NCI-H2227 treated with DMSO at 0.1 percent for 48 hours (cell line): ENCODE measurements at regions not wholly inside any gene's neighbourhood (a gene's known extent, or its start where the extent isn't known, plus 50 kb on each side); places are given as distances from the start of the nearest gene placed in this dataset.

Source experiments
- DNase-seq: peaks from one replicate; lab custom pipeline; 2025; lab: John Stamatoyannopoulos, UW

- no peak for DNase-seq
Measured at GRCh38 chr4:135319685-135320084, 1118.1 kb upstream of the PABPC4L start.

DNA sequence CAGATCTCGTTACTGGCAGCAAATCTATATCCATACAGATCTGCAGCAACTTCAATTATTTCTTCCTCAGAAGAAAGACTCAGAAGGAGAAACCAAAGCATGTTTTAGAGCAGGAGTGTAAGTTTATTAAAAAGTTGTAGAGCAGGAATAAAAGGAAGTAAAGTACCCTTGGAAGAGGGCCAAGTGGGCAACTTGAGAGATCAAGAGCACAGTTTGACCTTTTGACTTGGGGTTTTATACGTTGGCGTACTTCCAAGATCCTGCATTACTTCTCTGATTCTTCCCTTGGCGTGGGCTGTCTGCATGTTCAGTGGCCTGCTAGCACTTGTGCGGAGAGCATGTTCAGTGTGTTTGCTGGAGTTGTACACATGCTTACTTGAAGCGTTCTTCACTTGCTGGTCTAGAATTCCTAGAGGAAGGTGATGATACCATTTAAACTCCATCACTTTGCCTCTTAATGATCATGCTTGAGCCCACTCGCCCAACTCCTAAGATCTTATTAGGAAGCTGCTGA lies 1114.7 kb upstream of the PABPC4L start:
- no peak for DNase-seq

DNA sequence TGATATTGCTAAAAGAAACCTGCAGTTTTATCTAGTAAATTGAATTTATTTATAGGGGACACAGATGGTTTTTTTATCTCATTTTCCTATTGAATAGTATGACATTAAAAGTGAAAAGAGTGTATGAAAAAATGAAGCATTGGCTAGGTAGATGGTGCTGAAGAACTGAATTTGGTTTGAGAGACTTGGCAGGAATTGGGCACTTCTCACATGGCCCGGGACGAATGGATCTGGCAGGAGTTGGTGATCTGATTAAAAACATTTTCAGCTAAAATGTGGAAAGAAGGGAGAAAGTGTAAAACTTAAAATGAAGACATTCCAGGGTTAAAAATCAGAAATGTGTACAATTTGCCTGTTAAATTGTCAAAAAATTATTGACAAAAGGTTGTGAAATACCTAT lies 1088.5 kb upstream of the PABPC4L start:
- DNase-seq = no peak

- no peak for DNase-seq
Measured at GRCh38 chr4:135283934-135284333, 1082.3 kb upstream of the PABPC4L start.

DNA sequence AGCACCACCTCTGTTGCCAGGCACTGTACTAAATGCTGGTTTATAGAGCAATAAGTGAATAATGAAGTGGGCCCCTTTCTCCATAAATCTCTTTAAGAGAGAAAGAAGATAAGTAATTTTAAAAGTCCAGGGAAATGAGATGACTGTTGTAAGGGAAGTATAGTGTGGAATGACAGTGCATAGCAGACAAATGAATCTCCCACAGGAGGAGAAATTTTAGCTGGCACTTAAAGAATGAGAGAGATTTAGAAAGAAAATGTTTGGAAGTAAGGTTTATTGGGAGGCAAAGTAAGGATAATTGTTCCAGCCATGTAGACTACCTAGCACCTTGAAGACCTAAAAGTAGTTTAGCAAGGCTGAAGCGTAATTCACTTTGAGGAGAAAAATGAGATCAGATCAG lies 1081.1 kb upstream of the PABPC4L start:
- no peak for DNase-seq

DNA sequence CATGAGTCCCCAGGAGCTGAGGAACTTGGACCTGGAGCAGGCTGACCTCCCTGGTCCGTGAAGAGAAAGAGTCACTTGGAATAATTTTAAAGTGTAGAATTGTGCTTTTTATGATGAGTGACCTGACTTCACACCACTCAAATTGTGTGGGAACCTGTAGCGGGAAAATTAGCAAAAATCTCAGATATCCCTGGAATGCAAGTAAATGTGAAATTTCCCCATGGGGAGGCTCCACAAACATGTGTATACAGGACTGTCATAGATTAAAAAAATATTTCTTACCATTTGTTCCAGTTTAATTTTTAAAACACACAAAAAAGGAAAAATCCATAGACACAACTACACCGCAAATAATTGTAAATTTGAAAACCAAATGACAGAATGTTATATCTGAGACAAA lies 1079.6 kb upstream of the PABPC4L start:
- DNase-seq = no peak

DNA sequence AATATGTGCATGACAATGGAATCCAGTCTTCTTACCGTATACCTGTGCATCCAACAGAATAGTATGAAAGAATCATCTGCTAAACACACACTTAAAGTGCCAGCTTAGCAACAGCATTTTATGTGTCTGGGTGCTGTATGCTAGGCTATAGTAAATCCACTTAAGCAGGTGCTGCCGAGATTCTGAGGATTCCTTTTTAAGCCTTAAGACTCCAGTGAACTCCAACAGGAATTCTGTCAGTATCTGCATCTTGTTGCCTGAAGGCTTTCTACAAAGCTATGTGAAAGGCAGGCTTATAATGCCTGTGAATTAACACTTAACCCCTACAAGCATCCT lies 1076.4 kb upstream of the PABPC4L start:
- DNase-seq = no peak

DNA sequence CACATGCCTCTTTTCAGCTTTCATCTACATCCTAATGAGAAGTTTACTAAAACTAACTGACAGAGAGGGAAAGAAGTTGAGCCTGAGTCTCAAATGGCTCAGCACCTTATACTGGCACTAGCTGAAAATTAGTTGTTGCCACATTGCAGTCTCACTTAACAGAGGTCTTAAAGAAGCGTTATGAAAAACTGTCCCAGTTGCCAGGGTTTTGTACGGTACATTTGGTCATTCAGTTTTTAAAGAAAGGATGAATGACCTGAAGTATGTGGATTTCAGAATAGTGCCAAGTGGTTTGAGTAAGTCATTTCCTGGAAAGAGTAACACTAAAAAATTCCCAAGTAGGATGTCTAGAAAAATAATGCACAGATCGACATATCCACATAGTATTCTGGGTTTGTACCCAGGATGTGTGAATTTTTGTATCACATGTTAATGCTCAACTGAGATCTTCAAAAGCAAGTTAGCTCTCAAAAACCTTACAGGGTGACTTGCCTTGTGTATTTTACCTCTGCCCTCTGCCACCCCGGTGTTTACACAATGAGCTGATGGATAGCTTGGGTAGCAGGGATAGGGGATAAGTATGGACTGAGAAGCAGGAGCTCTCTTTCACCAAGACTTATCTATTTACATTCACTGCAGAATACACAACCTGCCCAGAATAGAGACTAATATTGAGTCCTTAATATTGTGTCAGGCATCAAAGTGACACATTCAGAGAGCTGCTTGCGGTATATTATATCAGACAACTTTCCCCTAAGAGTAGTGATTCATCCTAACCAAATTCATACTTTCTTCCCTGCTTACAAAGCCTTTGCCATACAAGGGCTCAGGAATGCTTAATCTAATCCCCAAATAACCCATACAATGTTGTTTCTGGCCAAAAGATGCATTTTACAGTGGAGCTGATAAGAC lies 1075.7 kb upstream of the PABPC4L start:
- no peak for DNase-seq

GRCh38 chr4:135274416-135274815 lies 1072.8 kb upstream of the PABPC4L start:
- no peak for DNase-seq

DNA sequence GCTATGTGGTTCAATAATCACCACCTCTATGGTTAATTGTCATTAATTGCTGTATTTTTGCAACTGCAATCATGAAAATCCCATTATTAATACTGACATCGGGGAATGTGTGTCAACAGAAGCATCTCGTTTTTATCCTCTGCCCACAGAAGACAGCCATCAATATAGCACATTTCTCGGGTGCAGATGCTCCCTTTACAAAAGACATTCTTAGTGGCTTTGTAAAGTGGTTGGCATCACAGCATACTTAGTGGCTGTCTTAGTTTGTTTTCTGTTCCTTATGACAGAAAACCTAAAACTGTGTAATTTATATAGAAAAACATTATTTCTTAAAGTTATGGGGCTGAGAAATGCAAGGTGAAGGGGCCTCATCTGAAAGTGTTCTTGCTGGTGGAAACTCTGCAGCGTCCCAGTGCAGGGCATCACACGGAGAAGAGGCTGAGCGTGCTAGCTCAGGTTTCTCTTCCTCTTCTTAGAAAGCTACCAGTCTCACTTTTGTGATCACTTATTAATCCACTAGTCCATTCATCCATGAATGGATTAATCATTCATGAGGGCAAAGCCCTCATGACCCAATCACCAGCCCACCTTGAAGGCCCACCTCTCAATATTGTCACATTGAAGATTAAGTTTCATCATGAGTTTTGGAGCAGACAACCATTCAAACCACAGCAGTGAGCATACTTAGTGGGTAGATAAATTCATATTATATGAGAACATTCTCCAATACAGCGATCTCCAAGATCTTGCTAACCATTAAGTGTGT lies 1067.7 kb upstream of the PABPC4L start:
- no peak for DNase-seq

DNA sequence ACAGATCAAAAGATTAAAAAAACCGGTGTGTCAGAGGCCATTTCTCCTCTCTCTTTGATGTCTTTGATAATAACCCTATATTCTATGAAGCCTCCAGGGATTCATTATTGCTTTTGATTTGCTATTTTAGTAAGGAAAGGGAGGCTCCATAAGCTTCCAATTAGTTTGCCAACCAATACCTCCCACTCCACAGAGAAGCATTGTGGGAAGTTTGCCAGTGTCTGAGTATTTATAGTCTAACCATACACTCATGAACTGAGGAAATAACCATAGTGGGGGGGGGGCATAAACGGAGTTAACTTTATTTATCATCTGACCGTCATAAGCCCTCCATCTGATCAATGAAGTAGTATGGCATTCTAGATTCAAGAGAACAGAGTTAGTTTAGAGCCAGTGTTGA lies 1066.8 kb upstream of the PABPC4L start:
- DNase-seq = no peak

DNA sequence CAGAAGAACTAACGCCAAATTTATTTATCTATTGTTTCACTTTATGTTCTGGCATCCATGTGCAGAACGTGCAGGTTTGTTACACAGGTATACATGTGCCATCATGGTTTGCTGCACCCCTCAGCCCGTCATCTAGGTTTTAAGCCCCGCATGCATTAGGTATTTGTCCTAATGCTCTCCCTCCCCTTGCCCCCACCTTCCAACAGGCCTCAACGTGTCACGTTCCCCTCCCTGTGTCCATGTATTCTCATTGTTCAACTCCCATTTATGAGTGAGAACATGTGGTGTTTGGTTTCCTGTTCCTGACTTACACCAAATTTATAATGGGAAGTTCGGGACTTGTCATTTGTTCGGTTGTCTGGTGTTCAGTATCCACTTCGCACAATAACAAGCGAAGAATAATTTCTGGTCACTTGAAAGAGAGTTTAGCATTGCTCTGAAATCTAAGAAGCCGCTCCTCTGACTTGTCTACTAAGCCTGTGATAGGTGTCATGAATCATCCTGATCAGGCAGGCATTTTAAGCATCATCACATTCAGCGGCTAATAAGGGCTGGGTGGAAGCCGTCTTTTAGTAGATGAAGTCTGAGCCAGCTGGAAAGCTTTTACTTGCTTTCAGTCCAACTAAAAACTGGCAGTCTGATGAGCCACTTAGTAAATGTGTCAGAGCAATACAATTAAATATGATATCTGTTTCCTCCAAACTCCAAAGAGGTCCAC lies 1065.7 kb upstream of the PABPC4L start:
- no peak for DNase-seq

GRCh38 chr4:135256111-135256510 lies 1054.5 kb upstream of the PABPC4L start:
- DNase-seq = no peak

GRCh38 chr4:135250040-135250439 lies 1048.5 kb upstream of the PABPC4L start:
- no peak for DNase-seq

DNA sequence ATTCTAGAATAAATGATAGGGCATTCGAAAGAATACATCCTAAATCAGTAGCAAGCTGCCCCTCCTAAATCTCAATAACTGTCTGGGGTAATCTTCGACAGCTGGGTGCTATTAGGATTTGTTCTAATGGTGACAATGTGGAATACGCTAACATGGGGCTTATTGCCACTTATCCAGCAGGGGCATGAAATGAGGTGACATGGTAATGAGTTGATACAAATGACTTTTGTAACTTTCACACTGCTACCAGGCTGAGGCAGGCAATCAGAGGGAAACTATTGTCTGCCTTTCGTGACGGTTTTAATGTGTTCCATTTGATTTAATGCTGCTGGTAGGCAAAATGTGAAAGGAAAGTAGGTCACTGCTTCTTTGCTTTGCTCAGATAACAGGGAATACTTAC lies 1047.4 kb upstream of the PABPC4L start:
- no peak for DNase-seq

DNA sequence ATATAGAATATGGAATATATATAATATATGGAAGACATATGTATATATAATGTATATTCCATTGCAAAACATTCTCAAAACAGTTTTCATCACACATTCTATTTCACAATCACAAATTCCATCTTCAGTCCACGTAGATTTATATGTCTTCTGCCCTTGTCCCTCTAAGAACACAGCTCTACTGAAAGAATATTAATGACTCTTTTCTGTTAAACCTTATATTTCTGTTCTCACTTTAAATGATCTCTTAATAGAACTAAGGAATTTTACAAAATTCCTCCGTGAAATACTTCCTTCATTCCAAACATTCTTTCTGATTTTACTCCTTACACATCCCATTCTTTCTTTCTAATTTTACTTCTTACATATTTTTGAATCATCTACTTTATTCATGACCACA lies 1043.1 kb upstream of the PABPC4L start:
- DNase-seq = no peak

- no peak for DNase-seq
Measured at GRCh38 chr4:135244056-135244455, 1042.5 kb upstream of the PABPC4L start.

- no peak for DNase-seq
Measured at GRCh38 chr4:135240796-135241195, 1039.2 kb upstream of the PABPC4L start.

- DNase-seq = no peak
Measured at GRCh38 chr4:135239964-135240363, 1038.4 kb upstream of the PABPC4L start.

DNA sequence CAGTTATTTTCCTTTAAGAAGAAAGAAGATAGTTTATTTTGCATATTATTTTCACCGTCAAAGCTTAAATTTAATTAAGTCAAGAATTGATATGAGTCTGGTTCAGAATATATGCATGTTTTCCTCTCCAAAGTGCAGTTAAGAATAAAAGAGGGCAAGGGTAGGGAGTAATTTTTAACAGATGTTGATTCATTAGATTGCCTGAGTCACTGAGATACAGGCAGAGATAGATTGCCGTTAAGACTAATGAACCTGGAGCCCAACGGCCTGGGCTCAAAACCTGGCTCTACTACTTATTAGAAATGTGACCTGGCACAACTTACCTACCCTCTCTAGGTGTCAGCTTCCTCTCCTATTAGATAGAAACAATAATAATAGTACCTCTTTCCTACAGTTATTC lies 1037.4 kb upstream of the PABPC4L start:
- DNase-seq = no peak

DNA sequence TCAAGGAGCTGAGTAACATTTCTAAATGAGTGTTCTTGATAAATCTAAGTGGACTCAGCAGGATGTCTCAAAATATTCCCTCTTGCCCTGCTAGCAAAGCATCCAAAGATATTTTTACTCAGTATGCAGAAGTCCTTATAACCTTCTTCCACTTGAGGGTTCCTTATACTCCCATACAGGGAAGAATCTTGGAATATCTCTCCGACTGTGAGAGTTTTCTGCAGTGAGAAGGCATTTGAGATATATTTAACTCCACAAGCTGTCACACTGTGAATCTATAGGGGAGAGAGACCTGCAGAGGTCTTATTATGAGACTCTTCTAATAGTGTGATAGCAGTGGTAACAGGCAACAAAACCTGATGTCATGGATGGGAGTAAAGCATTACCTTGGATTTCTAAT lies 1034.5 kb upstream of the PABPC4L start:
- DNase-seq = no peak

DNA sequence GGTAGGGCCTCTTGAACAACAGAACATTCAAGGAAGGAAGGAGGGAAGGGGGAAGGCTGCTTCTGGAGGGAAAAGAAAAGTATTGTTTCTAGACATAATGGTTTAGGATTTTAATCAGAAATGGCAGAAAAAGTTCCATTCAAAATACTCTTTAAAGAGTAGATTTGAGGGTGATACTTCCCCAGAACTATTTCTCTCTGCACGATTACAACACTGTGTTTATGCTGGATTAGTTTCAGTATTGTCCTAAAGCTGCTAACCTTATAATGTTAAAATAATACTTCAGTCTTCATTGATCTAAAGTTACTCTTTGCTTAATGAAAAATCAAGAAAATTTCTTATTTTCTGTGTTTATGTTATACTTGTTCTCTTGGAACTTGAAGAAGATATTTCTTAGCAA lies 1026.3 kb upstream of the PABPC4L start:
- no peak for DNase-seq

- no peak for DNase-seq
Measured at GRCh38 chr4:135225551-135225950, 1024.0 kb upstream of the PABPC4L start.
